ENCODE measurements at regions not wholly inside any gene's neighbourhood (a gene's known extent, or its start where the extent isn't known, plus 50 kb on each side); places are given as distances from the start of the nearest gene placed in this dataset.

DNA sequence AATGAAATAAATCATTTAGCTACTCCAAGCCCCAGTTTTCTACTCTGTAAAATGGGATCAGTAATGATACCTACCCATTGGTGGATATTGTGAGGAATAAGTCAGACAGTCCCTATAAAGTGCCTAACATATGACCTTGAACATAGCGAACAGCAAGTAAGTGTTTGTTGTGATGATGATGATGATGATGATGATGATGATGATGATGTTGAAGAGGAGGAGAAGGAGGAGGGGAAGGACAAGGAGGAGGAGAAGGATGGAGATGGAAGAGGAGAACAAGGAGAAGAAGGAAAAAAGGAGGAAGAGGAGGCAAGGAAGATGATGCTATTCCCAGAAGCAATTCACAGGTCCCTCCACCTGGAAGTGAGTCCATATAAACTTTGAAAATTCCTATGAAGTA is 264.3 kb downstream of the MAFB start:
- no peak overlapping the region for H3K27ac ChIP-seq (ENCODE audit: low read depth in 1 of 2, low read length in 2 of 2)
- Mint-ChIP-seq H3K36me3 (ENCODE audit: low read depth) (no peaks in the 10 kb centered on the region), H3K4me1 (ENCODE audit: low read depth) (no peaks in the 10 kb centered on the region), H3K27me3 (peaks cover 23% of the 10 kb centered on the region), H3K9me3 (peaks cover 3% of the 10 kb centered on the region), H3K27ac (no peak overlapping the region), H3K4me3 (no peak overlapping the region)
- no peaks in the 10 kb centered on the region for H3K36me3 ChIP-seq (ENCODE audit: insufficient read depth, low read length)
- H3K4me1 ChIP-seq (ENCODE audit: insufficient read depth, low read length): no peaks in the 10 kb centered on the region
- H3K27me3 ChIP-seq (ENCODE audit: control insufficient read depth in 1 of 2, insufficient read depth in 2 of 2, low read length in 2 of 2): no peaks in the 10 kb centered on the region
- intact Hi-C loops (cut with DNase I, micrococcal nuclease): no loop called here
- ATAC-seq (ENCODE audit: poor library complexity) (no peak), DNase-seq (no peak)
- no peak overlapping the region for H3K4me3 ChIP-seq (ENCODE audit: low read length)
- ChIA-PET POLR2A (no interaction called here), CTCF (no interaction called here)
- no peaks in the 10 kb centered on the region for H3K9me3 ChIP-seq (ENCODE audit: control insufficient read depth in 1 of 2, insufficient read depth in 1 of 2, low read length in 2 of 2)
- TF ChIP-seq, protein P1, sequence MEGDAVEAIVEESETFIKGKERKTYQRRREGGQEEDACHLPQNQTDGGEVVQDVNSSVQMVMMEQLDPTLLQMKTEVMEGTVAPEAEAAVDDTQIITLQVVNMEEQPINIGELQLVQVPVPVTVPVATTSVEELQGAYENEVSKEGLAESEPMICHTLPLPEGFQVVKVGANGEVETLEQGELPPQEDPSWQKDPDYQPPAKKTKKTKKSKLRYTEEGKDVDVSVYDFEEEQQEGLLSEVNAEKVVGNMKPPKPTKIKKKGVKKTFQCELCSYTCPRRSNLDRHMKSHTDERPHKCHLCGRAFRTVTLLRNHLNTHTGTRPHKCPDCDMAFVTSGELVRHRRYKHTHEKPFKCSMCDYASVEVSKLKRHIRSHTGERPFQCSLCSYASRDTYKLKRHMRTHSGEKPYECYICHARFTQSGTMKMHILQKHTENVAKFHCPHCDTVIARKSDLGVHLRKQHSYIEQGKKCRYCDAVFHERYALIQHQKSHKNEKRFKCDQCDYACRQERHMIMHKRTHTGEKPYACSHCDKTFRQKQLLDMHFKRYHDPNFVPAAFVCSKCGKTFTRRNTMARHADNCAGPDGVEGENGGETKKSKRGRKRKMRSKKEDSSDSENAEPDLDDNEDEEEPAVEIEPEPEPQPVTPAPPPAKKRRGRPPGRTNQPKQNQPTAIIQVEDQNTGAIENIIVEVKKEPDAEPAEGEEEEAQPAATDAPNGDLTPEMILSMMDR (IDR thresholded peaks at IDR 0.05): no peak

DNA sequence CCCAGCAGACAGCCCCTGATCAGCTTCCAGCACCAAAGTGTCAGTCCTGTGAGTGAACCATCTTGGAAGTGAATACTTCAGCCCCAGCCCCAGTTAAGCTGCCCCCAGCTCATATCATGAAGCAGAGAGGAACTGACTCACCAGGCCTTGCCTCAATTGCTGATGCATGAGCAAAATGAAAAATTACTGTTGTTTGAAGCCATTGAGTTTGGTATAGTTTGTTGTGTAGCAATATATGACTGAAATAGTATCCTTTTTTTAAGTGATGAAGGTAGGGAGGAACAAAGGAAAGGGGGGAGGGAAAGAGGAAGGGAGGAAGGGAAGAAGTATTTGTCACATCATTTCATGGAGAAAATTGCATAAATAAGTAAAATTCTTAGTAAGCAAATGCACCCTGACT is 266.4 kb downstream of the MAFB start:
- H3K4me1 Mint-ChIP-seq (ENCODE audit: low read depth): no peaks in the 10 kb centered on the region
- H3K36me3 Mint-ChIP-seq (ENCODE audit: low read depth): no peaks in the 10 kb centered on the region
- no peak overlapping the region for H3K4me3 Mint-ChIP-seq
- peaks cover 16% of the 10 kb centered on the region for H3K27me3 Mint-ChIP-seq
- TF ChIP-seq, protein P1 (IDR thresholded peaks at IDR 0.05): no peak
- H3K27ac ChIP-seq (ENCODE audit: low read depth in 1 of 2, low read length in 2 of 2): no peak overlapping the region
- peak in 2 of 14 experiments; percentile 4 to 13 for DNase-seq
- ATAC-seq (ENCODE audit: poor library complexity): no peak
- no peaks in the 10 kb centered on the region for H3K9me3 ChIP-seq (ENCODE audit: control insufficient read depth in 1 of 2, insufficient read depth in 1 of 2, low read length in 2 of 2)
- H3K36me3 ChIP-seq (ENCODE audit: insufficient read depth, low read length): no peaks in the 10 kb centered on the region
- no peak overlapping the region for H3K4me3 ChIP-seq (ENCODE audit: low read length)
- ChIA-PET POLR2A (no interaction called here), CTCF (no interaction called here)
- H3K27me3 ChIP-seq (ENCODE audit: control insufficient read depth in 1 of 2, insufficient read depth in 2 of 2, low read length in 2 of 2): no peaks in the 10 kb centered on the region
- H3K4me1 ChIP-seq (ENCODE audit: insufficient read depth, low read length): no peaks in the 10 kb centered on the region
- no peak overlapping the region for H3K27ac Mint-ChIP-seq
- H3K9me3 Mint-ChIP-seq: peaks cover 3% of the 10 kb centered on the region
- intact Hi-C loops (cut with DNase I, micrococcal nuclease): no loop called here

DNA sequence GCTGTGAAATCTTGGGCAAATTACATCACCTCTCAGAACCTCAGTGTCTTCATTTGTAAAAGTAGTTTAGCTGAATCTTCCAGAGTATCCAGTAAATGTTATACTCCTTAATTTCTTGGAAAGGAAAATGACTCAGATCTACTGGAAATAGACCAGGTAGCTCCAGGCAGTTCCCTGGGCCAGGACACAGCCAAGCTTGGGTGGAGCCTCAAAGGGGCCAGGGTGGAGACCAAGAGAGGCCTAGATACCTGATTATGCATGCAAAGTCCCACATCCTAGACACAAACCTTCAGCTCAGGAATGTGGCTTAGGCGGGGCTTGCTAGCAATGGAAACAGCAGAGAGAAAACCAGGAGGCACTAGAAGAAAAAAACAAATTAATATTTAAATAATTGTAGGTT is 272.8 kb downstream of the MAFB start:
- TF ChIP-seq, protein P1 (IDR thresholded peaks at IDR 0.05): no peak
- intact Hi-C loops (cut with DNase I, micrococcal nuclease): no loop called here
- no peak overlapping the region for H3K4me3 Mint-ChIP-seq
- DNase-seq: no peak
- no peak for ATAC-seq (ENCODE audit: poor library complexity)
- CTCF ChIA-PET: no interaction called here
- no peak overlapping the region for H3K27ac ChIP-seq (ENCODE audit: low read depth in 1 of 2, low read length in 2 of 2)
- POLR2A ChIA-PET: no interaction called here
- no peaks in the 10 kb centered on the region for H3K36me3 Mint-ChIP-seq (ENCODE audit: low read depth)
- H3K4me1 Mint-ChIP-seq (ENCODE audit: low read depth): no peaks in the 10 kb centered on the region
- H3K4me3 ChIP-seq (ENCODE audit: low read length): no peak overlapping the region
- H3K4me1 ChIP-seq (ENCODE audit: insufficient read depth, low read length): no peaks in the 10 kb centered on the region
- H3K27ac Mint-ChIP-seq: no peak overlapping the region
- H3K9me3 ChIP-seq (ENCODE audit: control insufficient read depth in 1 of 2, insufficient read depth in 1 of 2, low read length in 2 of 2): peaks cover 0 to 3% of the 10 kb centered on the region in 2 experiments
- H3K27me3 ChIP-seq (ENCODE audit: control insufficient read depth in 1 of 2, insufficient read depth in 2 of 2, low read length in 2 of 2): peaks cover 0 to 4% of the 10 kb centered on the region in 2 experiments
- H3K36me3 ChIP-seq (ENCODE audit: insufficient read depth, low read length): no peaks in the 10 kb centered on the region
- H3K9me3 Mint-ChIP-seq: peaks cover 4% of the 10 kb centered on the region
- no peaks in the 10 kb centered on the region for H3K27me3 Mint-ChIP-seq
